GM12891 (cell line): ENCODE measurements at regions not wholly inside any gene's neighbourhood (a gene's known extent, or its start where the extent isn't known, plus 50 kb on each side); places are given as distances from the start of the nearest gene placed in this dataset.

ENCODE experiments used
- POLR2A ChIP-seq: IDR thresholded peaks from 2 replicates; pipeline ENCODE4 v1.6.1; 2011; ENCODE audit warnings: low read depth, low read length, control low read depth
- POLR2AphosphoS5 ChIP-seq: IDR thresholded peaks from 2 replicates; pipeline ENCODE4 v1.6.1; 2011; ENCODE audit warnings: low read depth, low read length, control low read depth
- POU2F2 ChIP-seq: IDR thresholded peaks from 2 replicates; pipeline ENCODE4 v1.6.1; 2011; ENCODE audit warnings: low read depth, mild to moderate bottlenecking, control low read depth, low read length, moderate library complexity
- TAF1 ChIP-seq: IDR thresholded peaks from 2 replicates; pipeline ENCODE4 v1.6.1; 2011; ENCODE audit warnings: low read depth, low read length, control low read depth

DNA sequence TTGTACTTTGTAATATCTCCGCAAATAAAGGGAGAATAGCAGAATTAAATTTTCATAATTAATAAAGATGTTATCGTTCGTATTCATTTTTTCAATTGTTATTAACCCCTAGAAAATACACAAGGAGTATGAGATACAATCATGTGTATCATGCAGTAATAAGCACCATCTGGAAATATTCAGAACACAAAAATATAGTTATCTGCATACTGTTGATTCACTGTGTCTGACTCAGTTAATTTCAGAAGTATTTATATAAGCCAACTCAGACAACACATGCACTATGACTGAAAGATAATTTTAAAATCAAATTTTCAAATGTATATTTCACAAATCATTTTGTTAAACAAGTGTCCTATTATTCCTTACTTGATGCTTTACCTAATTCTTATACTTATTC lies 1954.8 kb downstream of the ARAP2 start:
- TF ChIP-seq POLR2A: no peak
- TF ChIP-seq POLR2AphosphoS5: no peak
- TF ChIP-seq TAF1: no peak
- TF ChIP-seq POU2F2: no peak
